Choroid plexus epithelial cell (primary cell): ENCODE measurements at regions not wholly inside any gene's neighbourhood (a gene's known extent, or its start where the extent isn't known, plus 50 kb on each side); places are given as distances from the start of the nearest gene placed in this dataset.

Experiments
- DNase-seq: peaks from one replicate; pipeline ENCODE4 v3.0.0-alpha.2; 2010; ENCODE audit warnings: low read depth
- H3K4me3 ChIP-seq: 2 replicates; pipeline ENCODE4 v1.5.1; 2011; ENCODE audit warnings: low read depth, mild to moderate bottlenecking, control low read depth, low read length, moderate library complexity
- CTCF ChIP-seq: conservative IDR thresholded peaks from 2 replicates; pipeline ENCODE4 v1.5.1; 2011; ENCODE audit warnings: low read depth, mild to moderate bottlenecking, control low read depth, inconsistent platforms, low read length, moderate library complexity

- TF ChIP-seq CTCF: no peak
- DNase-seq: no peak
- no peak overlapping the region for H3K4me3 ChIP-seq
Measured at GRCh38 chr6:12450467-12450866, 160.3 kb downstream of the EDN1 start.

- DNase-seq: no peak
- H3K4me3 ChIP-seq: no peak overlapping the region
- no peak for TF ChIP-seq CTCF
Measured at GRCh38 chr6:12456343-12456742, 166.2 kb downstream of the EDN1 start.

GRCh38 chr6:12457094-12457493 is 166.9 kb downstream of the EDN1 start:
- H3K4me3 ChIP-seq: no peak overlapping the region
- no peak for DNase-seq
- TF ChIP-seq CTCF: no peak

GRCh38 chr6:12458558-12458957 is 168.4 kb downstream of the EDN1 start:
- TF ChIP-seq CTCF: no peak
- DNase-seq: no peak
- H3K4me3 ChIP-seq: no peak overlapping the region

GRCh38 chr6:12459945-12460661 is 169.9 kb downstream of the EDN1 start:
- no peak for TF ChIP-seq CTCF
- DNase-seq: no peak
- H3K4me3 ChIP-seq: no peak overlapping the region

GRCh38 chr6:12467706-12468670 is 177.8 kb downstream of the EDN1 start:
- peak; percentile 26 for DNase-seq

More at GRCh38 chr6:12467706-12468670, 177.8 kb downstream of the EDN1 start:
- H3K4me3 ChIP-seq: no peak overlapping the region
- no peak for TF ChIP-seq CTCF
